NCI-H226 (cell line): ENCODE measurements at regions not wholly inside any gene's neighbourhood (a gene's known extent, or its start where the extent isn't known, plus 50 kb on each side); places are given as distances from the start of the nearest gene placed in this dataset.

Source experiments
- DNase-seq: peaks from one replicate; pipeline ENCODE4 v3.0.0-alpha.2; 2015

- DNase-seq: no peak
Observed at GRCh38 chr12:24118668-24119067, 169.2 kb upstream of the SOX5 start.

GRCh38 chr12:24116548-24116947 is 167.1 kb upstream of the SOX5 start:
- DNase-seq: no peak

- peak; percentile 53 for DNase-seq
Observed at GRCh38 chr12:24113701-24114100, 164.2 kb upstream of the SOX5 start.

GRCh38 chr12:24111616-24112015 is 162.1 kb upstream of the SOX5 start:
- DNase-seq: no peak

GRCh38 chr12:24111086-24111485 is 161.6 kb upstream of the SOX5 start:
- DNase-seq: peak; percentile 79

- DNase-seq: no peak
Observed at GRCh38 chr12:24109381-24110039, 160.0 kb upstream of the SOX5 start.

- DNase-seq: no peak
Observed at GRCh38 chr12:24102676-24103075, 153.2 kb upstream of the SOX5 start.

- DNase-seq: no peak
Observed at GRCh38 chr12:24099576-24099975, 150.1 kb upstream of the SOX5 start.

- no peak for DNase-seq
Observed at GRCh38 chr12:24095245-24095644, 145.8 kb upstream of the SOX5 start.

- no peak for DNase-seq
Observed at GRCh38 chr12:24089510-24089890, 140.0 kb upstream of the SOX5 start.

- no peak for DNase-seq
Observed at GRCh38 chr12:24088751-24089509, 139.5 kb upstream of the SOX5 start.

- DNase-seq: no peak
Observed at GRCh38 chr12:24087294-24087693, 137.8 kb upstream of the SOX5 start.

GRCh38 chr12:24084800-24085199 is 135.3 kb upstream of the SOX5 start:
- no peak for DNase-seq

- no peak for DNase-seq
Observed at GRCh38 chr12:24083838-24084237, 134.4 kb upstream of the SOX5 start.

GRCh38 chr12:24081606-24082005 is 132.1 kb upstream of the SOX5 start:
- DNase-seq: no peak

- DNase-seq: no peak
Observed at GRCh38 chr12:24081092-24081529, 131.6 kb upstream of the SOX5 start.

- no peak for DNase-seq
Observed at GRCh38 chr12:24080465-24080864, 131.0 kb upstream of the SOX5 start.

GRCh38 chr12:24079083-24079482 is 129.6 kb upstream of the SOX5 start:
- DNase-seq: peak; percentile 19

- DNase-seq: peak; percentile 88
Observed at GRCh38 chr12:24078318-24078765, 128.9 kb upstream of the SOX5 start.

- no peak for DNase-seq
Observed at GRCh38 chr12:24077161-24077560, 127.7 kb upstream of the SOX5 start.

- no peak for DNase-seq
Observed at GRCh38 chr12:24075650-24076049, 126.2 kb upstream of the SOX5 start.

- DNase-seq: no peak
Observed at GRCh38 chr12:24073170-24073810, 123.8 kb upstream of the SOX5 start.

- peak; percentile 39 for DNase-seq
Observed at GRCh38 chr12:24072302-24072701, 122.8 kb upstream of the SOX5 start.

- no peak for DNase-seq
Observed at GRCh38 chr12:24071842-24072241, 122.4 kb upstream of the SOX5 start.
